SK-N-SH (cell line): ENCODE measurements at regions not wholly inside any gene's neighbourhood (a gene's known extent, or its start where the extent isn't known, plus 50 kb on each side); places are given as distances from the start of the nearest gene placed in this dataset.

ENCODE experiments used
- MEF2A ChIP-seq: IDR thresholded peaks from 2 replicates; pipeline ENCODE4 v1.4.0; 2012; ENCODE audit warnings: low read depth, borderline replicate concordance
- SMC3 ChIP-seq: IDR thresholded peaks from 2 replicates; pipeline ENCODE4 v1.6.1; 2012; ENCODE audit warnings: low read depth, low read length, improper control_type of control experiment

GRCh38 chr22:26762503-26763472, 105.4 kb downstream of the MIAT start:
- TF ChIP-seq MEF2A, result no peak
- TF ChIP-seq SMC3, result no peak
